AG08395 (cell line): ENCODE measurements at regions not wholly inside any gene's neighbourhood (a gene's known extent, or its start where the extent isn't known, plus 50 kb on each side); places are given as distances from the start of the nearest gene placed in this dataset.

Source experiments
- DNase-seq: peaks from one replicate; pipeline ENCODE4 v3.0.0; 2012; ENCODE audit warnings: mixed read lengths, low spot score

- peak; percentile 35 for DNase-seq
Measured at GRCh38 chr2:41934329-41934958, 113.4 kb upstream of the PKDCC start.

- DNase-seq = no peak
Measured at GRCh38 chr2:41935002-41935401, 112.8 kb upstream of the PKDCC start.

GRCh38 chr2:41935825-41936224 lies 112.0 kb upstream of the PKDCC start:
- no peak for DNase-seq

- DNase-seq = no peak
Measured at GRCh38 chr2:41936771-41937463, 110.9 kb upstream of the PKDCC start.

GRCh38 chr2:41937464-41937906 lies 110.3 kb upstream of the PKDCC start:
- peak; percentile 53 for DNase-seq

- no peak for DNase-seq
Measured at GRCh38 chr2:41937921-41938708, 109.7 kb upstream of the PKDCC start.

GRCh38 chr2:41940060-41940744 lies 107.6 kb upstream of the PKDCC start:
- no peak for DNase-seq

- no peak for DNase-seq
Measured at GRCh38 chr2:41940745-41941063, 107.1 kb upstream of the PKDCC start.

GRCh38 chr2:41941831-41942230 lies 106.0 kb upstream of the PKDCC start:
- no peak for DNase-seq

- no peak for DNase-seq
Measured at GRCh38 chr2:41942278-41942677, 105.5 kb upstream of the PKDCC start.

- no peak for DNase-seq
Measured at GRCh38 chr2:41943159-41943558, 104.7 kb upstream of the PKDCC start.

- no peak for DNase-seq
Measured at GRCh38 chr2:41944220-41944880, 103.5 kb upstream of the PKDCC start.

GRCh38 chr2:41947701-41948396 lies 100.0 kb upstream of the PKDCC start:
- no peak for DNase-seq

- DNase-seq = no peak
Measured at GRCh38 chr2:41948397-41948763, 99.4 kb upstream of the PKDCC start.

GRCh38 chr2:41949091-41949882 lies 98.5 kb upstream of the PKDCC start:
- DNase-seq = no peak

- DNase-seq = no peak
Measured at GRCh38 chr2:41949883-41950665, 97.7 kb upstream of the PKDCC start.

GRCh38 chr2:41950666-41950960 lies 97.2 kb upstream of the PKDCC start:
- no peak for DNase-seq

- no peak for DNase-seq
Measured at GRCh38 chr2:41954304-41955291, 93.2 kb upstream of the PKDCC start.
